ENCODE measurements at regions not wholly inside any gene's neighbourhood (a gene's known extent, or its start where the extent isn't known, plus 50 kb on each side); places are given as distances from the start of the nearest gene placed in this dataset.
A peak's percentile ranks its signal among the peaks of the same experiment; 100 is the strongest.
"Not testable (repeated sequence)": the region's sequence is repeated elsewhere in the genome, so short reads cannot be mapped to it uniquely, and the experiment has no call there.

DNA sequence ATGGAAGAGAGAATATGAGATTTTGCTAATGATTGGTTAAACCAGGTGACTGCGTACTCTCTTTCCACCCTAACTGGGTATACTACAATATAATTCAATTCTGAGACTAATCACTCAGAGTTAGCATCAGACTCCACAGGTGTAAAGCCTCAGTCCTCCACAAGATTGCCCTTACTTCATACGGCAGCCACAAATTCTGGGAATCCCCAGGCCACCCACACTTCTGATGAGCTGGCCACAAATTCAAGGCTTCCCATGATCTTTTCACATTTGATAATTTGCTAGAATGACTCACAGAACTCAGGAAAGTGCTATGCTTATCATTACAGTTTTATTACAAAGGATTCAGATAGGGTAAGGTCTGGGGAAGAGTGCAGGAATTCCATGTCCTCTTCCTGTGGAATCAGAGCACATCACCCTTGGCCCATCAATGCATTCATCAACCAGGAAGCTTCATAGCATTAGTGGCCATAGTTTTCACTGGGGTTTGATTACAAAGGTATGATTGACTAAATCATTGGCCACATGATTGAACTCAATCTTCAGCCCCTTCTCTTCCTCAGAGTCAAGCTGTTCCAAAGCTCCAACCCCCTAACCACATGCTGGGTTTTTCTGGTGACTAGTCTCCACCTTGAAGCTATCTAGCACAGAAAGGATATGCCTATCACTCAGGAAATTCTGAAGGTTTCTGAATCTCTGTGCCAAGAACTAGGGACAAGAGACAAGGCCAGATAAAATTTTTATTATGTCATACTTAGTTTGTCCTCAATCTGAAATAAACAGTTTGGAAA lies 131.7 kb downstream of the HHIPL2 start:
- no peak for DNase-seq (ENCODE audit: low read depth)

DNA sequence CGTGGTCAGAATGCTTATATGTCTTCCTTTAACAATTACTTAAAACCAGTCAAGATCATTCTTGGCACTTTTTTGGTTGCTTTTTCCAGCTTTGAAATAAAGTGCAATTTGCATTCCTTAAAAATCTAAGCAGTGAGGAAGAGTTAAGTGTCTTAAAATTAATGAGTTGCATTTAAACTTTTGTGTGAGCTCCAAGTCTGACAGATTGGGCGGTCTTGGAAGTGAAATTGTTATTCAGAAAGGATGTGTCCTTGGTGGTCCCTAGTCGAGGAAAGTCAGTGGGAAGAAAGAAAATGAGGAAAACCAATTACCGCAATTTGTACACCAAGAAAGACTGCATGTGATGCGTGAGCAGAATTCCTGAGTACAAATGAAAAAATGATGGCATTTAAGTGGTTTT lies 132.5 kb downstream of the HHIPL2 start:
- no peak for DNase-seq (ENCODE audit: low read depth)

DNA sequence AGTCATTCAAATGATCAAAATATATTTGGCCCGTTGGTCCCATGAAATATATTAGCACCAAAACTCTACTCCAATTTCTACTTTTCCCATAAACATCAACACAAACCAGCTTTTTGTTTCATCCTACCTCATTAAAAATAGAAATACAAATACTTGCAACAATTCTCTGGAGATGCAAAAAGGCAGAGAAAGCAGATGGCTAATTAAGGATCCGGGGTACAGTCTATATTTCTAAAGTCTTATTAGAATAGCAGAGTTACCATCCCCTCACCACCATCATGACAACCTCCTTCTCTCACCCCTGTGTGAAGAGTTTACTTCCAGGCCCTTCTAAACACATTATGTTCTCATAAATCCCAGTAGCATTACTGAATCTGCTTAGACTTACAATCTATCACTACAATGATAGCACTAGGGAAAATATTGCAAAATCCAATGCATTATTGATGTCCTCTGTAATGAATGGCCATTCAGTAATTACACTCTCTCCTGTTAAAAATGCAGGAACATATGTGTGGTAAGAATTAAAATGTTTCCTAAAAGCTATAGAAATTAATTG lies 133.8 kb downstream of the HHIPL2 start:
- no peak for DNase-seq (ENCODE audit: low read depth)

DNA sequence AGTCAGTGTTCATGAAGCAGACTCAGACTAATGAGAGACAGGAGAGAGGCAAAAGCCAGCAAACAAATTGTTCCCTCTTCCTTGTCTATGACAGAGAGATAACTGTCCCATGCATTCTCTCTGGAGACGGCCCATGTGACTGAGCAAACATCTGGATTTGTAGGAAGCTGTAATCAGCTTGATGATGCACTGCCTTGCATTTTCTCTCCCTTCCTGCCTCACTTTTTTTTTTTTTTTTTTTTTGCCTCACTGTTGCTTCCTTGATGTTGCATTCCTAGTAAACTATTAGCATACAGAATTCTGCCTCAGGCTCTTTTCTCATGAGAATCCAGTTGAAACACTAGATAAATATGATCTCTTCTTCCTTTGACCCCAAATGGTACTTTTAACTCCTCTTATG lies 134.5 kb downstream of the HHIPL2 start:
- DNase-seq (ENCODE audit: low read depth), result no peak

DNA sequence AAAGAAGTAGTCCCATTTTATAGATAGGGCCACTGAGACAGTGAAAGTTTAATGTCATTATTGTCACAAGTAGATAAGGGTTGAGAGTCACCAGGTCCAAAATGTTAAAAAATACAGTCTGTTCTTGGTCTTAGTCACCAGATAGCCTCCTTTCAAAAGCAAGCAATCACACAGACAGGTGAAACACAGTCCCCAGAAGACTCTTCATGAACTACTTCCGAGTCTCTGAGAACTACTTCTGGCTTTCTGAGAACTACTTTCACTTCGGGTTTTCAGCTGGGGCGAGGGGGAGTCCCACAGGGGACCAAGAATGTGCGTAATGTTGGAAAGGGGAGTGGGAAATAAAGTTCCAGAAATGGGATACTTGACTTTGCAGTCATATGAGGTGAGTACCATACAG lies 143.2 kb downstream of the HHIPL2 start:
- DNase-seq (ENCODE audit: low read depth), result no peak

DNA sequence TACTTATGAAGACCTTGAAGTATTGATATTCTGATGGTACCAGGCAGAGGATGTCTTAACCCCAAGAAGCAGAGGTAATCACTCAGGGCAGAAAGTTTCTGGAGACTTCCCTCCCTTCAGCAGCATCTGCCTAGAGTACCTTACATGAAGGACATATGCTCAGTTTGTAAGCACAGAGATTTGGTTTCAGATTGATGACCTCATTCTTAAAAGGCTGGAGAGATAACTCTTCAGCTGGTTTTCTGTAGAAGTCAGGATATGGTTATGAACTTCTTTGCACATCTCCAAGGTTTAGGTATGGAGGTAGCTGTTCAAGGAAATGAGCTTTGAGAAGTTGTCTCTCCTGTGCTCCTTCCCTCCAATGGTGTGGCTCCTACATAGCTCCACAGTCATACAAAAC lies 148.7 kb downstream of the HHIPL2 start:
- DNase-seq (ENCODE audit: low read depth), result no peak

DNA sequence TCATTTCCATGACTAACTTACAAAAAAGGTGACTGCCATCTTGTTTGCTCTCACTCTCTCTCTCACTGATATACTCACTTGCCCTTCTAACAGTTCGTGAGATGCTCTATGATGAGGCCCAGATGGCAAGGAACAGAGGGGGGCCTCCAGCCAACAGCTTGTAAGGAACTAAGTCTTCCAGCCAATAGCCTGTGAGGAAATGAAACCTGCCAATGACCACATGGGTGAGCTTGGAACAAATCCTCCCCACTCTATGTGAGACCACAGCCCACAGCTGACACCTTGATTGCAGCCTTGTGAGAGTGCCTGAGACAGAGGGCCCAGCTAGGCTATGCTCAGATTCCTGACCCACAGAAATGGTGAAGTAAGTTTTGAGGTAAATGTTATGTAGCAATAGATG lies 153.7 kb downstream of the HHIPL2 start:
- DNase-seq (ENCODE audit: low read depth), result no peak

DNA sequence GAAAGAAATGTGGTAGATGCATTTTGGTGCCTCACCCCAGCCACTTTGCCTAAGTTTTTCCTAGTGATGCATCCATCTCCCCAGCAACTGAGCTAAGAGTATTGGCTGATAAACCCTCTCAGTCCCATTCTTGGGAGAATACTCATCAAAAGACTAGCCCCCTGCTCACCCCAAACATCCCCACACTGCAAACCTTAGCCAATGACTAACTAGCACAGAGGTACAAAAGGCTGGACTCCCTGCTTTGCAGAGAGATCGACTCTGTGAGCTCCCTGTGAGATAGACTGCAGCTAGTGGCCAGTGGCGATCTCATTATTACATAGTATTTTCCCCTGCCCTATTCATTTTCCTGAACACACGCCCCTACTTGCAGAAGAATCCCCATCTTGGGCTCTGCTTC lies 155.3 kb downstream of the HHIPL2 start:
- DNase-seq (ENCODE audit: low read depth), result peak; percentile 24

DNA sequence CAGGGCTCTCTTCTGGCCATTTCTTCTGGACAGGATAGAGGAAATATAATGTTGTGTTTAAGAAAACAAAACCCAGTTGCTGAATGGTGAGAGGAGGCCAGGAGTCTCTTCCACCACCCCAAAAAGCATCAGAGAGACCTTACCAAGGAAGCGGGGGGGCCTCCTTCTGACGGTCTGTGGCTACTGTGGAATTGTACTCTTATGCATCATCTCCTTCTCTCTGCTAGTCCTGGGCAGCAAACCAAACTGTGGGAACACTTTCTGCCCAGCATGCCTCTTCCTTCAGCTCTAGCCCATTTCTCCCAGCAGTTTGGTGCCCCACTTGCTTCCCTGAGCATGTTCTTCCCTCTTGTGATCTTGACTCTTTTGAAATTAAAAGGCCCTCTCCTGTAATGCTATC lies 157.7 kb downstream of the HHIPL2 start:
- DNase-seq (ENCODE audit: low read depth), result peak; percentile 9

DNA sequence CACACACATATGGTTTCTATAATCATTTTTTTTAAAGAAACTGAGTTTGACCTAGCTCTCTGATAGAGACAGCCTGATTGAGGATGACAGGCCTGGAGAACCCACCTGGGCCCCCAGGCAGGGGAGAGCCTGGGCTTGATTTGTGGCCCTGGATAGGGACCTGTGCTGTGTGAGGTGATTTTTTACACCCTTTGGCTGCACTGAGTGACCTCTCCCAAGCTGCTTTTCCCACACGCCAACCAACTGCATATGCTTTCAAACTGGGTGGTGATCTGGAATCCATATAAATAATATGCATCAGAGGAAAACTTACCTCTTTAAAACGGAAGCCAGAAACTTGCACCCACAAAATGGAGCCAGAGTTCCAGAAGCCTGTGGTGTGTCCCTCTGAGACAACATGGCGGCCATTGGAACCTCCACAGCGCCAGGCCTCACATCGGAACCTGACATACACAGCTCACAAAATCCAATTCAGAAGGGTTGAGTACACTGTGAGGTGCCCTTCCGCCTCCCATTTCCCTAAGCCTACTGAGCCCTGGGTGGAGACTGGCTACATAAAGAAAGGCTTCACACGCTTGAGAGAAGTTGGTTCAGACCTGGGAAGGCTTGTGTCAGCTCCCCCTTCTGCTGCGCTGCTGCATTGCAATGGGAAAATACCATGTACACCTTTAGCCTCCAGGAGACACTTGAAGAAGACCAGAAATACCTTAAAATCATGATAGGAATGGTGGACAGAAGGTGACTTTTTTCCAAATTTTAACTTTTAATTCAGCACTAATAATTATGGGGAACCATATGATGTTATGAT lies 160.7 kb downstream of the HHIPL2 start:
- DNase-seq (ENCODE audit: low read depth), result no peak

DNA sequence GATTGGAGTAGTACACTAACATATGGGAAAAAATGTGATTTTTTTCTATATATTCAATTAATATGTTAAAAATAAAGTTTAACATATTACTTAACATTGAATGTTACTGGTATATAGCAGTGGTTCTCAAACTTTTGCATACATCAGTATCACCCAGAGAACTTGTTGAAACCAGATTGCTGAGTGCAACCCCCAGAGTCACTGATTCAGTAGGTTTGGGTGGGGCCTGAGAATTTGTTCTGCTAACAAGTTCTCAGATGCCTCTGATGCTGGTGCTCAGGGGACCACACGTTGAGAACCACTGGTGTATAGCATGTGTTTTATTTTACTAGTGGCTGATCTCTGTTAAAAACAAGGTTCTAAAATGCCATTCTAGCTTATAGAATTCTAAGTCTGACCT lies 161.9 kb downstream of the HHIPL2 start:
- DNase-seq (ENCODE audit: low read depth), result no peak

DNA sequence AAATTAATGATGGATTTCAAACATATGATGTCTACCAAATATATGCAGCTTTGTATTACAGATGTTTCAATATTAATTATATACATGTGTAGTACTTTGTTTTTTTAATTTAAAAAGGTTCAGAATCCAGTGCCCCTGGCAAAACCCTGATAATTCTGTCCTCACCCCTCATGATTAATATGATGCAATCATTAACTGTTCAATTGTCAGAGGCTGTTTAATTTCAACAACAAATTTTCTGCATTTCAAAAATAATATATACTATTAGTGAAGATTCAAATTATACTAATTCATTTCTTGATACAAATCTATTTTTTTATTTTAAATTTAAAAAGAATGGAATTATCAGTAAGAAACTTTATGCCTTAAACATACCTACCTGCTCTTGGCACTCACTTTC lies 162.6 kb downstream of the HHIPL2 start:
- no peak for DNase-seq (ENCODE audit: low read depth)

DNA sequence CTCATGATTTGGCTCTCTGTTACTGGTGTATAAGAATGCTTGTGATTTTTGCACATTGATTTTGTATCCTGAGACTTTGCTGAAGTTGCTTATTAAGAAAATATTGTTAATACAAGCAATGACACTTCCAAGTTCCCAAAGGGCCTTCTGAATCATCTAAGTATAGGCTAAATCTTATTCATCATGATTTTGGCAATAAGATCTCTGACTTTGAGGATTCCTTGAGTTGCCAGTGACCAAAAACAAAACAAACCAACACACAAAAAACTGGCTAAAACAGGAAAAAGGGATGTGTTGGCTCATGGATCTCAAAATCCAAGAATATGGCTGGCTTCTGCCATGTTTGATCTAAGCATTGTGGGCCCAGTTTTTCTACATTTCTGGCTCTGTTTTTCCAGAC lies 163.4 kb downstream of the HHIPL2 start:
- DNase-seq (ENCODE audit: low read depth), result no peak

DNA sequence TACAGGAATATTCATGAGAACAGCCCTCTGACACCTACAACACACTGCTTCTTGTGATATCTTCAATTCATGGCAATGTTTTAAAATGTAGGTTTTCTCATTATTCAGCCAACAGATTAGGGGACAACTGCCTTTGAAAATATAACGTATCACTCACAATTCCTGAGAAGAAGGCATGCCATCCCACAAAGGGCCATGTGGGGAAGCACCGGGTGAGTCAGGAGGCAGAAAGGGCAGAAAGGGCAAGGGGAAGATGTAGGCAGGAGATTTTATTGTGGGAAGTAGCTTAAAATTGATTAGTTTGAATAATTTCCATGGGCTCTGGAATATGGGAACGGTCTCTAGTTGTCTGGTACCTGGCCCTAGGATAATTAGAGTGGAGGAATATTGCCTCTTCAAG lies 165.7 kb downstream of the HHIPL2 start:
- no peak for DNase-seq (ENCODE audit: low read depth)

DNA sequence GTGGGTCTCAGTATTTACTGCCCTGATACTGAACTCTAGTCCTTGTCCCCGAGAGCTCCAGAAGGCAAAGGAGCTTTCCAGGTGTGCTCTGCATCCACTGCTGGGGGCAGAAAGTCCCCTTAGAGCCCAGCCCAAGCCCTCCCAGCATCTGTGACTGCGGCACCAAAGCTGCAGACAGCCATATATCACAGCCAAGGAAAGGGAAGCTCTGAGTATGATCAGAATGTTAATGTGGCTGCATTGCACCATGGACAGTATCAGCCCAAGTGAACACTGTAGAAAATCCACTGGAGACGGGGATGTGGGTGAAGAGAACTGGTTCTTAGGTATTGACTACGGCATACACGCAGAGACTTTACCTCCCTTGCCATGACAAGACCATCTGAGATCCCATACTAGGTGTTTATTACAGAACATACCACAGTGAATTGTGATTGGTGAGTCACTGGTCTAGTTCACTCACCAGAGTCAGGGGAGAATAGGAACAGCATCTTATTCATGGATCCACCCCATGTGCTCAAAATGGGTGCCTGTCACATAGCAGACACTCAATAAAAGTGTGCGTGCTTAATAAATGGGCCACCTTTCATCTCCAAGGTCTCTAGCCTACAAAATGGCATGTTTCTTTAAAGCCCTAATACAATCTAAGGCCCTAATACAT lies 170.3 kb downstream of the HHIPL2 start:
- no peak for DNase-seq (ENCODE audit: low read depth)

DNA sequence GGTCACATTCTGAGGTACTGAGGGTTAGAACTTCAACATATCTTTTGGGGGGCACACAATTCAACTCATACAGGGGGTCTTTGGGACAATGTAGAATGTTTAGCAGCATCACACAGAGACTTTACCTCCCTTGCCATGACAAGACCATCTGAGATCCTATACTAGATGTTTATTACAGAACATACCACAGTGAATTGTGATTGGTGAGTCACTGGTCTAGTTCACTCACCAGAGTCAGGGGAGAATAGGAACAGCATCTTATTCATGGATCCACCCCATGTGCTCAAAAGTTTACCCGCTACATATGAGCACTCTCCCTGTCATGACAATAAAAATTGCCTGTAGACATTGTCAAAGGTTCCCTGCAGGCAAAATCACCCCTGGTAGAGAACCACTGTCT lies 171.1 kb downstream of the HHIPL2 start:
- not testable (repeated sequence) for DNase-seq (ENCODE audit: low read depth)

DNA sequence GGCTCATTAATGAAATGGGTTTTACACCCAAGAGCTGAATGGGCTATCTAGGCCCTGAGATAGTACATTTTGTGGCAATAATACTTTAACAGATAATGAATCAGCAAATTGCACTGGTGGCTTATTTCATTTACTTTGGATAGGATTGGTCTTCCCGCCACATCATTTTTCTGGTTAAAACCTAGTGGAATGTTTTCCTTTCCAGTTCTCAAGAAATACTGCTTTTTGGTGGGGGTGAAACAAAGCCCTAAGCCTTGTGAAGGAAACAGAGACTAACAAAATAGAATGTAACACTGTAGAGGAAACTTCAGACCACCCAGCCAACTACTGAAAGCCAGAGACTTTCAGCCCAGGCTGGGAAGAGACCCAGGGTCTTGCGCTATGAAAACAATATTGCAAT lies 172.2 kb downstream of the HHIPL2 start:
- DNase-seq (ENCODE audit: low read depth), result no peak

DNA sequence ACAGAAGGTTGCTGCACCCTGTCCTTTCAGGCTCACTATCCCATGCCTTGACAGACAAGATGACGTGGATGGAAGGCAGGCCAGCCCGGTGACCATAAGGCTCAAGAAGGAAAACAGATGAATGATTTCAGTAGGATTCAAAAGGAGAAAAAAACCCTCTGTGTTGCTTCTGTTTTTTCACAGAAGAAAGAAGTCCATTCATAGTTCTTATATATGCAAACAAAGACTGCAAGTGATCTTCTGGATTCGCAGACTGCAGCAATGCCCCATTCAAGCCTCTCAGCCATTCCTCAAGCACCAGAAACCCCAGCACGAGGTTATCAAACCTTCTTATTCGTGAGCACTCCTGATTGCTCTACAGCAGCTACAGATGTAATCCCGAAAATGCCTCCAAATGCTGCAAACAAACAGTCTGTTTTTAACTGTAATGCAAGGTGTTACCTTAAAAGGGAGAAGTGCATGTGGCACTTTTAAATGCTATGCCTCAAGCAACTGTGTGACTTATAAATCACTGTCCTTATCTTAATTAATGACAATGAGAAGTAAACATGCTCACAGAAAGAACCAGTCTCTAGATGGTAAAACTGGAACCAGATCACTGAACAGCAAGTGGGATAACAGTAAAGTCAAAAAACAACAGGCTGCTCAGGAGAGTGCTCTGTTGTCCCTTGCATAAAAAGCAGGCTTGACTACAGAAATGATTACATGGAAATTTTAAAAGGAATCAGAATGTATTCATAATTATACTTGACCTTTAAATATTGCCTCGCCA lies 173.9 kb downstream of the HHIPL2 start:
- DNase-seq (ENCODE audit: low read depth), result no peak

DNA sequence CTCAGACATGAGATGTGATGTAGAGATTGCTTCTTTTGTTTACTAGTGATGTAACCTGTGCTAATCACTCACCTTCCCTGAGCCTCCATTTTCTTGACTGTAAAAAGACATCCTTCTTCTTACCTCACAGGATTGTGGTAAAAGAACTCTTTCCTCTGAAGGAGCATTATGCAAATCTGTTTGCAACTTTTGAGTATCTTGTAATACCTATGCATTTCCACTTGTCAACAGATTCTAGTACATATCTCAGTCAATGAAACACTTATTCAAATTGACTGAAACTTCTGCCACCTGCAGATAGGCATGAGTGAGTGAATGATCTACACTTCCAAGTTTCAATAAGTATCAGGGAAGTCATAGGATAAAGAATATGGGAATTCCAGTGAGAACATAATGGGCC lies 174.7 kb downstream of the HHIPL2 start:
- no peak for DNase-seq (ENCODE audit: low read depth)

DNA sequence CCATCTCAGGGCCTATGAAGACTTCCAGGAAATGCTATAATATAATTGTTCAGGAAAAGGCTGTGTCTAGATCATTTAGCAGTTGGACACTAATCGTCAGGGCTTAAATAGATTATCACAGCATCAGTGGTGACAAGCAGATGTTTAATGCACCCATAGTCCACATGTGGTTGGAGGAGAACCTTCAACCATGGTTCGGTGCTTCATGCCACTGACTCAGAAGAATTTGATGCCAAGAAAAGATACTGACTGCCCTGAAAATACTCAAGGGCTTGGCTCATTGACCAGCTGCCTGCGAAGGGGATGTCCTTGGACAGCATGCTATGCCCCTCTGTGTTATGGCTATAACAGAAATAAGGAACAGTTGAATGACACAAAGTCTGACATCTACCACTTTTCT lies 175.7 kb downstream of the HHIPL2 start:
- DNase-seq (ENCODE audit: low read depth), result peak; percentile 52

DNA sequence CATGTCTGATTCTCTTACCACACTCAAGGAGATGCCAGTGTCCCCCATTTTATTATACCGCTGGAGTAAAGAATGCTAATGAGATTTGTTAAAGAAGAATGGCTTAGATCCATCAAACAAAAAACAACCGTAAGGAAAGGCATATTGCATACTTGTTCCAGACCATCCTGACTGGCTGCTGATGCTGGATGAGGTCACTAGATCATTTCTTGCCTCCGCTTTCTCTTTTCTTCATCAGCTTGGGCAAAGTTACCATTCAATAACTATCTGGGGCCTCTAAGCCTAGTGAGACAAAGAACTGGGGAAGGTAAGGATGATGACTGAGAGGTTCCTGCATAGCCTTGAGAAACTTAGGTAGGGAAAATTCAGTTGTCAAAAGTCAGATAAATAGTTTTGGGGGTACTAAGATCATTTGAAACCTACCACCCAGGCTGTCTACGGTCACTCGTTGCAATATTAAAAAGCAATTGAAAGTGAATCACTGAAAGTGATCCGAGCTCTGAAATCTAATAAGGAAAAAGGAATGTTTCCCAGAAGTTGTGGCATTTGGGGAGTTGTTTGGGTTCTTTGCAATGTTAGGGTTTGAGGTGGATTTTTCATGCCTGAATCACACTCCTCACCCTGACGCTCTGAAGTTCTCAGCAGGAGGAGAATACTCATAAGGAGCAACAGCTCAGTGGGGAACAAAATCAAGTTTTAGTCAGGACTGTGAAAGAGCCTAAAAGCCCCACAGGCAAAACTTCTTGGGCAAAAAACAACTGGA lies 176.8 kb downstream of the HHIPL2 start:
- peak; percentile 91 for DNase-seq (ENCODE audit: low read depth)

All from HS-27A (cell line).